ENCODE measurements at regions not wholly inside any gene's neighbourhood (a gene's known extent, or its start where the extent isn't known, plus 50 kb on each side); places are given as distances from the start of the nearest gene placed in this dataset.

- no peak for DNase-seq
- Histone ChIP-seq H3K4me1 (no peaks in the 10 kb centered on the region), H3K27ac (no peak overlapping the region), H3K27me3 (no peaks in the 10 kb centered on the region), H3K9me3 (no peaks in the 10 kb centered on the region), H3K4me3 (no peak overlapping the region), H3K36me3 (ENCODE audit: low read depth, missing control alignments) (no peaks in the 10 kb centered on the region)
- WGBS, 2 donors = 68 to 92% methylated on average over 5 of the region's 5 CpGs
- TF ChIP-seq CTCF (IDR thresholded peaks at IDR 0.05) = no peak
- no peak for TF ChIP-seq POLR2A (IDR thresholded peaks at IDR 0.05)
- intact Hi-C loops (cut with DNase I; ENCODE audit: low total_unique reads) = no loop called here
These were observed 205.5 kb downstream of the EFNB2 start for GRCh38 chr13:106329941-106330340.

DNA sequence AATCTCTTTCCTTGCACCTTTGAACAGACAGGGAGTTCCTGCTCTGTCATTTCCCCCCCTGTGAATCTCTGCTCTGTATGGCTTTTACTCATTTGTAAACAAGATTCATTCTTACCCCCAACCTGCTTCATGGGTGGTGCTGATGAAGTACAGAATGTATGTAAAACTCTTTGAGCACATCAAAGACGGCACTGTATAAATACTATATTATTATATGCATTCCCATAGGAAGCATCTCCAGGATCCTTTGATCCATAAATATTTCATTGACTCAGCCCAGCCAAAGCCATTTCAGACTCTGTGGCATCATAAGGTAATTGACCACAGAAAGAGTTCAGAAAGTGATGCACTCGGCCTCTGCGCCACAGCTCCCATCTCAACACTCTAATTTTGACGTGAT is 208.7 kb downstream of the EFNB2 start:
- Histone ChIP-seq H3K27me3 (no peaks in the 10 kb centered on the region), H3K27ac (no peak overlapping the region), H3K4me1 (no peaks in the 10 kb centered on the region), H3K4me3 (no peak overlapping the region), H3K9me3 (peaks cover 4% of the 10 kb centered on the region), H3K36me3 (ENCODE audit: low read depth, missing control alignments) (no peaks in the 10 kb centered on the region)
- no peak for TF ChIP-seq CTCF (IDR thresholded peaks at IDR 0.05)
- no peak for TF ChIP-seq POLR2A (IDR thresholded peaks at IDR 0.05)
- no peak for DNase-seq
- intact Hi-C loops (cut with DNase I; ENCODE audit: low total_unique reads) = no loop called here
- 94 to 97% methylated on average over 4 of the region's 4 CpGs for WGBS, 2 donors

DNA sequence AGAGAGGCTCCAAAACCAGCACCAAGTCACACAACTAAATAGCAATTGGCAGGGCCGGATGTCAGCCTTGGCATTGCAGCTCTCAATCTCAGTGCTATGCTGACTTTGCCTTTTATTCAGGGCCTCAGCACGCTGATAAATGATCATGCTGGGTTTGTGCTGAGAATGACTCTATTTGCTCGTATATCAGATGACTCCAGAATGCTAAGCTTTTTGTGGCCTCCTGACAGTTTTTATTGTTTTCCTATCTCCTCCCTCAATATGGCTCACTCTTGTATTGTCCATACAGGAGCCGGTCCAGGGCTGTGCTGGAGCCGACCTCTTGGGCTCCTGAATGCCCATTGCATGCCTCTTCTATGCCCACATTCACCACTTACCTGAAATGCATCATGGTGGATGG is 211.0 kb downstream of the EFNB2 start:
- Histone ChIP-seq H3K27me3 (no peaks in the 10 kb centered on the region), H3K36me3 (ENCODE audit: low read depth, missing control alignments) (no peaks in the 10 kb centered on the region), H3K4me3 (no peak overlapping the region), H3K27ac (no peak overlapping the region), H3K4me1 (no peaks in the 10 kb centered on the region), H3K9me3 (peaks cover 4% of the 10 kb centered on the region)
- WGBS, 2 donors = 89% methylated on average over 4 to 5 of the region's 5 CpGs
- TF ChIP-seq POLR2A (IDR thresholded peaks at IDR 0.05) (no peak), CTCF (IDR thresholded peaks at IDR 0.05) (no peak)
- intact Hi-C loops (cut with DNase I; ENCODE audit: low total_unique reads) = no loop called here
- no peak for DNase-seq

GRCh38 chr13:106322628-106323027 is 212.8 kb downstream of the EFNB2 start:
- no peak overlapping the region for H3K27ac ChIP-seq
- no peak for DNase-seq

More at GRCh38 chr13:106322628-106323027, 212.8 kb downstream of the EFNB2 start:
- no peak for TF ChIP-seq CTCF (IDR thresholded peaks at IDR 0.05)
- no peak for TF ChIP-seq POLR2A (IDR thresholded peaks at IDR 0.05)
- H3K4me3 ChIP-seq = no peak overlapping the region
- no peaks in the 10 kb centered on the region for H3K27me3 ChIP-seq
- peaks cover 4% of the 10 kb centered on the region for H3K9me3 ChIP-seq
- intact Hi-C loops (cut with DNase I; ENCODE audit: low total_unique reads) = no loop called here
- no peaks in the 10 kb centered on the region for H3K36me3 ChIP-seq (ENCODE audit: low read depth, missing control alignments)
- no peaks in the 10 kb centered on the region for H3K4me1 ChIP-seq
